Upper lobe of left lung (tissue), 4 donors: ENCODE measurements at regions not wholly inside any gene's neighbourhood (a gene's known extent, or its start where the extent isn't known, plus 50 kb on each side); places are given as distances from the start of the nearest gene placed in this dataset.

Experiments used
- CTCF ChIP-seq, 6 experiments: fragments of 450-650 bp in 4 of 6; fragments of 200-600 bp in 2 of 6; sonication (generic) in 2 of 6; IDR thresholded peaks; one replicate each; pipeline ENCODE4 v1.5.1; 2016 to 2019; ENCODE audit warnings: antibody characterized with exemption in 6 of 6
- POLR2A ChIP-seq, 4 donors: fragments of 450-650 bp; IDR thresholded peaks; one replicate each; pipeline ENCODE4 v1.5.1; 2016 to 2017; ENCODE audit warnings: antibody characterized with exemption in 4 of 4, mild to moderate bottlenecking in 2 of 4
- POLR2AphosphoS5 ChIP-seq, 2 donors: sonication (generic); formaldehyde crosslinking; IDR thresholded peaks; one replicate each; pipeline ENCODE4 v1.5.1; 2017; ENCODE audit warnings: antibody characterized with exemption in 2 of 2

- TF ChIP-seq POLR2A (IDR thresholded peaks at IDR 0.05) (no peak), CTCF (IDR thresholded peaks at IDR 0.05) (no peak), POLR2AphosphoS5 (IDR thresholded peaks at IDR 0.05) (no peak)
These were observed 130.9 kb upstream of the TANK start for GRCh38 chr2:161029321-161029720.
